Fibroblast of villous mesenchyme (primary cell): ENCODE measurements at regions not wholly inside any gene's neighbourhood (a gene's known extent, or its start where the extent isn't known, plus 50 kb on each side); places are given as distances from the start of the nearest gene placed in this dataset.

Experiments
- DNase-seq: peaks from one replicate; pipeline ENCODE4 v3.0.0-alpha.2; 2010; ENCODE audit warnings: low read depth
- H3K4me3 ChIP-seq: 2 replicates; pipeline ENCODE4 v1.5.1; 2011; ENCODE audit warnings: low read depth, mild to moderate bottlenecking, low read length
- CTCF ChIP-seq: IDR thresholded peaks from 2 replicates; pipeline ENCODE4 v1.5.1; 2012; ENCODE audit warnings: low read depth, mild to moderate bottlenecking, low read length; ENCODE audit not compliant: insufficient read depth

GRCh38 chr3:94210256-94210655 is 147.4 kb downstream of the NSUN3 start:
- no peak for TF ChIP-seq CTCF
- DNase-seq = no peak
- H3K4me3 ChIP-seq = no peak overlapping the region

- no peak for DNase-seq
- H3K4me3 ChIP-seq = no peak overlapping the region
- no peak for TF ChIP-seq CTCF
These were observed 154.5 kb downstream of the NSUN3 start for GRCh38 chr3:94217406-94217805.

GRCh38 chr3:94220426-94220825 is 157.6 kb downstream of the NSUN3 start:
- no peak overlapping the region for H3K4me3 ChIP-seq
- no peak for TF ChIP-seq CTCF
- no peak for DNase-seq

- H3K4me3 ChIP-seq = no peak overlapping the region
- no peak for TF ChIP-seq CTCF
- no peak for DNase-seq
These were observed 159.0 kb downstream of the NSUN3 start for GRCh38 chr3:94221829-94222228.

- no peak for TF ChIP-seq CTCF
- DNase-seq = peak; percentile 14
- no peak overlapping the region for H3K4me3 ChIP-seq
These were observed 162.4 kb downstream of the NSUN3 start for GRCh38 chr3:94225148-94225865.

GRCh38 chr3:94226078-94226477 is 163.2 kb downstream of the NSUN3 start:
- TF ChIP-seq CTCF = no peak
- no peak overlapping the region for H3K4me3 ChIP-seq
- DNase-seq = peak; percentile 32

GRCh38 chr3:94232921-94233320 is 170.1 kb downstream of the NSUN3 start:
- no peak for TF ChIP-seq CTCF
- DNase-seq = no peak
- H3K4me3 ChIP-seq = no peak overlapping the region
